Hematopoietic multipotent progenitor cell (in vitro differentiated cells): ENCODE measurements at regions not wholly inside any gene's neighbourhood (a gene's known extent, or its start where the extent isn't known, plus 50 kb on each side); places are given as distances from the start of the nearest gene placed in this dataset.
A peak's percentile ranks its signal among the peaks of the same experiment; 100 is the strongest.
"Not testable (repeated sequence)": the region's sequence is repeated elsewhere in the genome, so short reads cannot be mapped to it uniquely, and the experiment has no call there.

ENCODE experiments used
- DNase-seq, 3 donors: peaks; one replicate each; pipeline ENCODE4 v3.0.0-alpha.2; 2011 to 2015; ENCODE audit warnings: low read depth in 2 of 3, low spot score in 2 of 3

GRCh38 chr13:18837986-18838629, 343.5 kb downstream of the TUBA3C start:
- not testable (repeated sequence) for DNase-seq

GRCh38 chr13:18837179-18837745, 344.4 kb downstream of the TUBA3C start:
- not testable (repeated sequence) for DNase-seq

GRCh38 chr13:18836371-18837178, 345.0 kb downstream of the TUBA3C start:
- DNase-seq = not testable (repeated sequence)

- DNase-seq = not testable (repeated sequence)
These were observed 345.9 kb downstream of the TUBA3C start for GRCh38 chr13:18835754-18836153.

- DNase-seq = not testable (repeated sequence)
These were observed 356.9 kb downstream of the TUBA3C start for GRCh38 chr13:18824678-18825077.

- not testable (repeated sequence) for DNase-seq
These were observed 358.7 kb downstream of the TUBA3C start for GRCh38 chr13:18822655-18823639.

GRCh38 chr13:18773988-18774387, 407.6 kb downstream of the TUBA3C start:
- not testable (repeated sequence) for DNase-seq

GRCh38 chr13:18741696-18742095, 439.9 kb downstream of the TUBA3C start:
- DNase-seq = not testable (repeated sequence)

- DNase-seq = no peak
These were observed 442.3 kb downstream of the TUBA3C start for GRCh38 chr13:18739310-18739709.

- DNase-seq = not testable (repeated sequence)
These were observed 443.5 kb downstream of the TUBA3C start for GRCh38 chr13:18738086-18738485.

GRCh38 chr13:18727138-18727537, 454.5 kb downstream of the TUBA3C start:
- not testable (repeated sequence) for DNase-seq

- DNase-seq = not testable (repeated sequence)
These were observed 455.1 kb downstream of the TUBA3C start for GRCh38 chr13:18726524-18726923.

GRCh38 chr13:18725242-18725822, 456.3 kb downstream of the TUBA3C start:
- DNase-seq = peak in 2 of 3 donors; percentile 0 to 3

- DNase-seq = no peak
These were observed 466.7 kb downstream of the TUBA3C start for GRCh38 chr13:18714889-18715288.

GRCh38 chr13:18710673-18711072, 471.0 kb downstream of the TUBA3C start:
- DNase-seq = not testable (repeated sequence)

GRCh38 chr13:18706538-18706937, 475.1 kb downstream of the TUBA3C start:
- DNase-seq = peak in 2 of 3 donors; percentile 3 to 16

GRCh38 chr13:18702464-18703247, 479.0 kb downstream of the TUBA3C start:
- DNase-seq = not testable (repeated sequence)

GRCh38 chr13:18698332-18698731, 483.3 kb downstream of the TUBA3C start:
- DNase-seq = not testable (repeated sequence)

- DNase-seq = not testable (repeated sequence)
These were observed 483.8 kb downstream of the TUBA3C start for GRCh38 chr13:18697851-18698250.
